Coronary artery (tissue), 2 donors: ENCODE measurements at regions not wholly inside any gene's neighbourhood (a gene's known extent, or its start where the extent isn't known, plus 50 kb on each side); places are given as distances from the start of the nearest gene placed in this dataset.

Experiments used
- DNase-seq: peaks from one replicate; pipeline ENCODE4 v3.0.0-alpha.2; 2017; ENCODE audit warnings: low spot score
- H3K27ac ChIP-seq, 2 donors: fragments of 200-600 bp; sonication (generic); one replicate each; pipeline ENCODE4 v1.5.1; 2016 to 2019
- H3K4me3 ChIP-seq: fragments of 200-600 bp; sonication (generic); 2 replicates; pipeline ENCODE4 v1.5.1; 2016; ENCODE audit warnings: mild to moderate bottlenecking, moderate library complexity
- TF ChIP-seq, protein P1 (sequence below): fragments of 200-600 bp; sonication (generic); IDR thresholded peaks from one replicate; pipeline ENCODE4 v1.5.1; 2019; ENCODE audit warnings: antibody characterized with exemption

DNA sequence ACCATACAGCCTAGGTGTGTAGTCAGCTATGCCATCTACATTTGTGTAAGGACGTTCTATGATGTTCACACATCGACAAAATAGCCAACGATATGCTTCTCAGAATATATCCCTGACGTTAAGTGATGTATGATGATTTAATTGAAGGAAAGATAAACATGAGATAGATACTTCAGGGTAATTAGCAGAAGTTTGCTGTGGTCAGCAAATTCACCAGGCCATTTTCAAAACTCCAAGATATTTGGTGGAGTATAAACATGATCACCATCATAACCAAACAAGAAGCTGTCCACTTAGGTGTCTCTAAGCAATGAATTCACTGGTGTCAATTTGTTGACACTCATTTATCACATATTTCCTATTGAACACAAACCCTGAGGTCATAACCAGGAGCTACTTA, 885.6 kb upstream of the NR2F2 start:
- H3K27ac ChIP-seq, result no peak overlapping the region
- no peak overlapping the region for H3K4me3 ChIP-seq
- no peak for DNase-seq
- TF ChIP-seq, protein P1, sequence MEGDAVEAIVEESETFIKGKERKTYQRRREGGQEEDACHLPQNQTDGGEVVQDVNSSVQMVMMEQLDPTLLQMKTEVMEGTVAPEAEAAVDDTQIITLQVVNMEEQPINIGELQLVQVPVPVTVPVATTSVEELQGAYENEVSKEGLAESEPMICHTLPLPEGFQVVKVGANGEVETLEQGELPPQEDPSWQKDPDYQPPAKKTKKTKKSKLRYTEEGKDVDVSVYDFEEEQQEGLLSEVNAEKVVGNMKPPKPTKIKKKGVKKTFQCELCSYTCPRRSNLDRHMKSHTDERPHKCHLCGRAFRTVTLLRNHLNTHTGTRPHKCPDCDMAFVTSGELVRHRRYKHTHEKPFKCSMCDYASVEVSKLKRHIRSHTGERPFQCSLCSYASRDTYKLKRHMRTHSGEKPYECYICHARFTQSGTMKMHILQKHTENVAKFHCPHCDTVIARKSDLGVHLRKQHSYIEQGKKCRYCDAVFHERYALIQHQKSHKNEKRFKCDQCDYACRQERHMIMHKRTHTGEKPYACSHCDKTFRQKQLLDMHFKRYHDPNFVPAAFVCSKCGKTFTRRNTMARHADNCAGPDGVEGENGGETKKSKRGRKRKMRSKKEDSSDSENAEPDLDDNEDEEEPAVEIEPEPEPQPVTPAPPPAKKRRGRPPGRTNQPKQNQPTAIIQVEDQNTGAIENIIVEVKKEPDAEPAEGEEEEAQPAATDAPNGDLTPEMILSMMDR, result no peak

DNA sequence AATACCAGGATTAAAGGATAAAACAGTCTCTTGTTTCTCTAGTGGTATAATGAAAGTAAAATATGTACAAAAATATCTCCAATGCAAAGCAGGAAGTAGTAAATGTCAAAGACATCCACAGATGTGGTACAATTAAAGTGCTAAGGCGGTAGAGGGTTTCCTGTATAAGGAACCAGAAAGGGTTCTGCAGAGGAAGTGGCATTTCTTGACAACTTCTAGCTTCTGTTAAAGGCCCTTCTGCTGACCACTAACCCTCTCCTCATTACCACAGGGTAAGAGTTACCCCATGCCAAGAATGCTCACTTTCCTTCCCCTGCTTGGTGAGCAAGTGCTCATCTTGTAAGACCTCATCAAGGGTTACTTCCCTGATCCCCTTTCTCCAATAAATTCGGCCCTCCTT, 883.6 kb upstream of the NR2F2 start:
- H3K4me3 ChIP-seq, result no peak overlapping the region
- DNase-seq, result no peak
- TF ChIP-seq, protein P1, result no peak
- H3K27ac ChIP-seq, result no peak overlapping the region

DNA sequence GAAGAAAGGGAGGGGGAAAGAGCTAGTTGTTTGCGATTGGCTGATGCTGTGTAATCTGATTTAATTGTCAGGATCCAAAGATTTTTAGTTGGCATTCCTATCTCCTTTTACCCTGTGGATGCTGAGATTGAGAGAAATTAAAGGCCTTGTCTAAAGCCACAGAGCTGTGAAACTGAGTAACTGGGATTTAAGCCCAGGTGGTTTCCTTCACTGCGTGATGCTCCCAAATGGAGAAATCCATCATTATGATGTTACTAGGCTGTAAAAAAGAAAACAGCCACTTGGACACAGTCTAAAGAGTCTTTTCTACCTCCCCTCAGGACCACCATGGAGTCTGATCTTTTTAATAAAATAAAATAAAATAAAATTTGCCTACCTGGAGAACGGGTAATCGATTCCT, 883.0 kb upstream of the NR2F2 start:
- DNase-seq, result no peak
- TF ChIP-seq, protein P1, result no peak
- H3K4me3 ChIP-seq, result no peak overlapping the region
- H3K27ac ChIP-seq, result no peak overlapping the region

DNA sequence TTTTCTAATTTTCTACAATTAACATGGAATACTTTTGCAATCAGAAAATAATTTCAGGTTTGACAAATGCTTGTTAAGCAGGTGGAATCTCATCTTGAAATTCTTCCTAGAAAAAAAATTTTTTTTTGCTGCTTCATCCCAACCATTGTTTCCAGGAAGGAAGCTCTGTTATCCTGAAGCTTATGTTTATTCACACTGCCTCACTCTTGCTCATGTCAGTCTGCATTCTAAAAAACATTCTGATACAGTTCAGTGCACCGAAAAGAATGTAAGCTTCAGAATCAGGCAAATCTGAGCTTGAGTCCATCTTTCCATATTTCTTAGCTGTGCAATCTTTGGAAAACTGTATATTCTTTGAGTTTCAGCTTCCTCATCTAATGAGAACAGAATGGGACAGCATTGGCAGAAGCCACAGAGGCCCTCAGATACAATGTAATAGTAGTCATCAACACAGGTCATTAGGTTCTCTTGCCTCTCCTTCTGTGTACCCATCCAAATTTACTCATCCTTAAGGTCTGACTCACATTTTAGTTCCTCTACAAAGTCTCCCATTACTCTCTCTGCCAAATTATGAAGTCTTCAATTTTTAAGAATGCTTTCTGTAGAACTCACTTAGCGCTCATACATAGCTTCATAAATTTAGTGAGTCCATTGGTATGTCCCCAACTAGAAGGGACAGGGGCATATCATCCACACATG, 881.8 kb upstream of the NR2F2 start:
- Histone ChIP-seq H3K27ac (no peak overlapping the region), H3K4me3 (no peak overlapping the region)
- TF ChIP-seq, protein P1, result no peak
- DNase-seq, result no peak

DNA sequence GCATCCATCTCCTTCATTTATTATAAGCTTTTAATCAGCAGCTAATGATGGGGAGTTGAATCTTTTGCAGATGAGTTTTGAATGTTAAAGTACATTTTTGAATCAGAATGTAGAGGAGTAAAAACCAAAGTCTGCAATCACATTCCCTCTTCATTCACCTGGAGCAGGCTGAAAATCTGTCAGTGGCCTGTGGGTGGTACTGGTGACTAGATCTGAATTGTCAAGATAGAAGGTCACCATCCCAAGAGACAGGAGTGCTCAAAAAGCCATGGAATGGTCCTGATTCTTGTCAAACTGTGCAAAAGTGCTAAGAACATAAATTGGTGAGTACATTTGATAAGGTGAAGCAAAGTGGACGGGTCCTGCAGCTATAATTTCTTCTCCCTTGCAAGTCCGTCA, 881.3 kb upstream of the NR2F2 start:
- TF ChIP-seq, protein P1, result no peak
- DNase-seq, result no peak

DNA sequence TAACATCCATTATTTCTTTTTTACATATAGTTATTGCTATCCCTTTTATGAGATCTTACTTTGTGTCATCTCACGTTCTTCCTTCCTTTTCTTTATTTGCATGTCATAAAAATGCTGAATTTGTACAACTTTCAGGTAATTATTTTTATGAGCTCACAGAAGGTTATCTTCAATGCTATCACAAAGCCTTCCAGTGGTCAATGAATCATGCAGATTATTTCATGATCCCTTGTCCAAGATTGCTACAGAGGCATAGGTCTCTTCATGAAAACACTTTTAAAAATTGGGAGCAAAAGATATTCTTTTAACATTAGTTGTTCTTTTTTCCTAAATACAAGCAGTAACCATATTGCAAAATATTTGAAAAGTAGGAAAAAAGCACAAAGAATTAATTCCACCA, 880.1 kb upstream of the NR2F2 start:
- TF ChIP-seq, protein P1, result no peak
- Histone ChIP-seq H3K4me3 (no peak overlapping the region), H3K27ac (no peak overlapping the region)
- no peak for DNase-seq

More for the DNA sequence above, 881.3 kb upstream of the NR2F2 start:
- Histone ChIP-seq H3K4me3 (no peak overlapping the region), H3K27ac (no peak overlapping the region)

DNA sequence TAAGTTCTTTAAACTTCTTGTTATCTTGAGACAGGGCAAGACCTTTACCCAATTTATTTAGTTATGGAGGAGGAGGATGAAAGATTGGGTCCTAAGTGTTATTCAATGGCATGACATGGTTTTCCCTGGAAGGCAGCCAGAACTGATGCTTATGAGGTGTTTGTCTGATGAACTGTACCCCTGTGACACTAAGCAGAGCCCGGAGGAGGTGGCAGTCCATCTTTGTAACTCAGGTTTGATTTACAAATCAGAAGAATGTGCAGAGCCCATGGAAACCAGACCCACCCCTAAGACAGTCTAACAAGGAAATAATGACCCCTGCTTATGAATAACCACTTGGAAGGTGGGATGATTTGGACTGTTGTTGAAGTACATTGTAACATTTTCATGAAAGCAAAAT, 878.6 kb upstream of the NR2F2 start:
- Histone ChIP-seq H3K27ac (no peak overlapping the region), H3K4me3 (no peak overlapping the region)
- TF ChIP-seq, protein P1, result no peak
- DNase-seq, result no peak
